ENCODE measurements at regions not wholly inside any gene's neighbourhood (a gene's known extent, or its start where the extent isn't known, plus 50 kb on each side); places are given as distances from the start of the nearest gene placed in this dataset.

GRCh38 chr13:21767032-21767431 lies 96.2 kb downstream of the FGF9 start:
- DNase-seq = no peak
- TF ChIP-seq EZH2 (IDR thresholded peaks at IDR 0.05; ENCODE audit: borderline replicate concordance, insufficient read depth, low read depth, low read length, poor library complexity, severe bottlenecking) (no peak), CTCF (IDR thresholded peaks at IDR 0.05) (no peak)

GRCh38 chr13:21771075-21771474 lies 100.2 kb downstream of the FGF9 start:
- ATAC-seq (ENCODE audit: low read depth) (no peak), DNase-seq (no peak)
- H3K9me3 Mint-ChIP-seq (ENCODE audit: insufficient read depth) = peaks cover 4% of the 10 kb centered on the region
- H3K27me3 Mint-ChIP-seq = no peaks in the 10 kb centered on the region
- ChIA-PET CTCF (no interaction called here), POLR2A (no interaction called here)
- Histone ChIP-seq H3K4me2 (replicated peaks; ENCODE audit: low read depth, low read length, poor library complexity, severe bottlenecking) (no peak overlapping the region), H3K27ac (ENCODE audit: low read length in 2 of 2) (no peak overlapping the region), H3K4me3 (ENCODE audit: control extremely low read depth in 1 of 5, extremely low read depth in 1 of 5, insufficient read depth in 1 of 5, low read depth in 2 of 5, low read length in 4 of 5) (no peak overlapping the region), H3K27me3 (replicated peaks in 1 of 4; ENCODE audit: control extremely low read depth in 1 of 4, control insufficient read depth in 3 of 4, insufficient read depth in 4 of 4, low read length in 3 of 4) (peaks cover 0 to 8% (median 0%) of the 10 kb centered on the region in 4 experiments), H4K20me1 (ENCODE audit: control insufficient read depth, insufficient read depth, low read length, poor library complexity, severe bottlenecking) (no peaks in the 10 kb centered on the region), H3K4me1 (ENCODE audit: control insufficient read depth in 2 of 2, insufficient read depth in 2 of 2, low read length in 2 of 2) (no peaks in the 10 kb centered on the region), H3K9ac (ENCODE audit: low read length) (no peak overlapping the region), H3K79me2 (ENCODE audit: control insufficient read depth, insufficient read depth, low read length) (no peaks in the 10 kb centered on the region), H2AFZ (ENCODE audit: insufficient read depth, low read depth, low read length, poor library complexity, severe bottlenecking) (no peak overlapping the region), H3K36me3 (replicated peaks in 1 of 2; ENCODE audit: control extremely low read depth in 1 of 2, control insufficient read depth in 1 of 2, extremely low read depth in 1 of 2, insufficient read depth in 2 of 2, low read length in 1 of 2) (no peaks in the 10 kb centered on the region), H3K9me3 (ENCODE audit: control extremely low read depth in 1 of 3, control insufficient read depth in 2 of 3, insufficient read depth in 1 of 3, low read length in 2 of 3) (peaks cover 0 to 1% (median 0%) of the 10 kb centered on the region in 3 donors)
- TF ChIP-seq EZH2 (IDR thresholded peaks at IDR 0.05; ENCODE audit: borderline replicate concordance, insufficient read depth, low read depth, low read length, poor library complexity, severe bottlenecking) = no peak
- no peak for TF ChIP-seq CTCF (IDR thresholded peaks at IDR 0.05)
- no peak overlapping the region for H3K4me3 Mint-ChIP-seq
- no peaks in the 10 kb centered on the region for H3K4me1 Mint-ChIP-seq
- no CpG with 5 or more reads among the region's 1 CpG for WGBS (ENCODE audit: insufficient coverage)
- intact Hi-C loops (cut with micrococcal nuclease) = no loop called here
- H3K27ac Mint-ChIP-seq = no peak overlapping the region

More at GRCh38 chr13:21767032-21767431, 96.2 kb downstream of the FGF9 start:
- H3K27me3 Mint-ChIP-seq = peaks cover 5% of the 10 kb centered on the region
- intact Hi-C loops (cut with micrococcal nuclease) = no loop called here
- no peaks in the 10 kb centered on the region for H3K4me1 Mint-ChIP-seq
- peaks cover 0 to 6% (median 0%) of the 10 kb centered on the region in 4 experiments for H3K27me3 ChIP-seq (replicated peaks in 1 of 4; ENCODE audit: control extremely low read depth in 1 of 4, control insufficient read depth in 3 of 4, insufficient read depth in 4 of 4, low read length in 3 of 4)
- no peak overlapping the region for H3K4me3 ChIP-seq (ENCODE audit: control extremely low read depth in 1 of 5, extremely low read depth in 1 of 5, insufficient read depth in 1 of 5, low read depth in 2 of 5, low read length in 4 of 5)
- no peaks in the 10 kb centered on the region for H3K36me3 ChIP-seq (replicated peaks in 1 of 2; ENCODE audit: control extremely low read depth in 1 of 2, control insufficient read depth in 1 of 2, extremely low read depth in 1 of 2, insufficient read depth in 2 of 2, low read length in 1 of 2)
- no peak overlapping the region for H3K4me2 ChIP-seq (replicated peaks; ENCODE audit: low read depth, low read length, poor library complexity, severe bottlenecking)
- peaks cover 0 to 1% (median 0%) of the 10 kb centered on the region in 3 donors for H3K9me3 ChIP-seq (ENCODE audit: control extremely low read depth in 1 of 3, control insufficient read depth in 2 of 3, insufficient read depth in 1 of 3, low read length in 2 of 3)
- H3K9me3 Mint-ChIP-seq (ENCODE audit: insufficient read depth) = peaks cover 4% of the 10 kb centered on the region
- H3K27ac ChIP-seq (ENCODE audit: low read length in 2 of 2) = no peak overlapping the region
- H3K4me1 ChIP-seq (ENCODE audit: control insufficient read depth in 2 of 2, insufficient read depth in 2 of 2, low read length in 2 of 2) = no peaks in the 10 kb centered on the region
- no peak for ATAC-seq (ENCODE audit: low read depth)
- H3K27ac Mint-ChIP-seq = no peak overlapping the region
- H4K20me1 ChIP-seq (ENCODE audit: control insufficient read depth, insufficient read depth, low read length, poor library complexity, severe bottlenecking) = no peaks in the 10 kb centered on the region
- H3K79me2 ChIP-seq (ENCODE audit: control insufficient read depth, insufficient read depth, low read length) = no peaks in the 10 kb centered on the region
- POLR2A ChIA-PET = no interaction called here
- H3K9ac ChIP-seq (ENCODE audit: low read length) = no peak overlapping the region
- H3K4me3 Mint-ChIP-seq = no peak overlapping the region
- H2AFZ ChIP-seq (ENCODE audit: insufficient read depth, low read depth, low read length, poor library complexity, severe bottlenecking) = no peak overlapping the region
- CTCF ChIA-PET = no interaction called here
- WGBS (ENCODE audit: insufficient coverage) = 81% methylated on average over 5 of the region's 8 CpGs

All from B cell (primary cell).